ENCODE measurements at regions not wholly inside any gene's neighbourhood (a gene's known extent, or its start where the extent isn't known, plus 50 kb on each side); places are given as distances from the start of the nearest gene placed in this dataset.
A peak's percentile ranks its signal among the peaks of the same experiment; 100 is the strongest.

GRCh38 chr6:71531841-71532240 is 243.2 kb downstream of the OGFRL1 start:
- no peak for TF ChIP-seq FOXM1 (IDR thresholded peaks at IDR 0.05; ENCODE audit: borderline replicate concordance, low read depth)

- TF ChIP-seq YY1 (IDR thresholded peaks at IDR 0.05; ENCODE audit: low read depth) (no peak), RAD21 (IDR thresholded peaks at IDR 0.05; ENCODE audit: low read depth) (peak; percentile 75)
Measured at GRCh38 chr6:71533939-71534379, 245.3 kb downstream of the OGFRL1 start.

GRCh38 chr6:71534921-71535320 is 246.3 kb downstream of the OGFRL1 start:
- no peak for TF ChIP-seq NFIC (IDR thresholded peaks at IDR 0.05)
- no peak for TF ChIP-seq YY1 (IDR thresholded peaks at IDR 0.05; ENCODE audit: low read depth)
- TF ChIP-seq USF1 (IDR thresholded peaks at IDR 0.05) = no peak
- TF ChIP-seq REST (IDR thresholded peaks at IDR 0.05; ENCODE audit: low read depth) = no peak
- TF ChIP-seq TEAD4 (IDR thresholded peaks at IDR 0.05) = no peak
- TF ChIP-seq CREB1 (IDR thresholded peaks at IDR 0.05; ENCODE audit: low read depth) = no peak

- TF ChIP-seq FOXM1 (IDR thresholded peaks at IDR 0.05; ENCODE audit: borderline replicate concordance, low read depth) (no peak), RAD21 (IDR thresholded peaks at IDR 0.05; ENCODE audit: low read depth) (no peak), USF1 (IDR thresholded peaks at IDR 0.05) (no peak), CREB1 (IDR thresholded peaks at IDR 0.05; ENCODE audit: low read depth) (no peak), MAX (IDR thresholded peaks at IDR 0.05) (no peak), YY1 (IDR thresholded peaks at IDR 0.05; ENCODE audit: low read depth) (no peak), EP300 (IDR thresholded peaks at IDR 0.05; ENCODE audit: borderline replicate concordance) (no peak), REST (IDR thresholded peaks at IDR 0.05; ENCODE audit: low read depth) (no peak), EGR1 (IDR thresholded peaks at IDR 0.05) (no peak)
Measured at GRCh38 chr6:71537717-71538116, 249.1 kb downstream of the OGFRL1 start.

GRCh38 chr6:71544028-71544427 is 255.4 kb downstream of the OGFRL1 start:
- TF ChIP-seq FOXM1 (IDR thresholded peaks at IDR 0.05; ENCODE audit: borderline replicate concordance, low read depth) = peak; percentile 20; the same call in 1 of the 2 replicates
- no peak for TF ChIP-seq TAF1 (IDR thresholded peaks at IDR 0.05; ENCODE audit: low read depth)
- TF ChIP-seq RAD21 (IDR thresholded peaks at IDR 0.05; ENCODE audit: low read depth) = no peak
- no peak for TF ChIP-seq ZBTB7A (IDR thresholded peaks at IDR 0.05; ENCODE audit: low read depth)
- no peak for TF ChIP-seq CREB1 (IDR thresholded peaks at IDR 0.05; ENCODE audit: low read depth)
- TF ChIP-seq EP300 (IDR thresholded peaks at IDR 0.05; ENCODE audit: borderline replicate concordance) = peak; percentile 51; the same call in 1 of the 2 replicates
- peak; percentile 94 for TF ChIP-seq TEAD4 (IDR thresholded peaks at IDR 0.05)

- TF ChIP-seq EP300 (IDR thresholded peaks at IDR 0.05; ENCODE audit: borderline replicate concordance) (no peak), TEAD4 (IDR thresholded peaks at IDR 0.05) (no peak), CEBPB (IDR thresholded peaks at IDR 0.05) (no peak), NFIC (IDR thresholded peaks at IDR 0.05) (no peak), FOXM1 (IDR thresholded peaks at IDR 0.05; ENCODE audit: borderline replicate concordance, low read depth) (no peak), ZBTB7A (IDR thresholded peaks at IDR 0.05; ENCODE audit: low read depth) (no peak), MAX (IDR thresholded peaks at IDR 0.05) (no peak), EGR1 (IDR thresholded peaks at IDR 0.05) (no peak), TCF12 (IDR thresholded peaks at IDR 0.05; ENCODE audit: low read depth) (no peak), YY1 (IDR thresholded peaks at IDR 0.05; ENCODE audit: low read depth) (no peak), REST (IDR thresholded peaks at IDR 0.05; ENCODE audit: low read depth) (no peak), USF1 (IDR thresholded peaks at IDR 0.05) (no peak), RAD21 (IDR thresholded peaks at IDR 0.05; ENCODE audit: low read depth) (no peak), CREB1 (IDR thresholded peaks at IDR 0.05; ENCODE audit: low read depth) (no peak), TAF1 (IDR thresholded peaks at IDR 0.05; ENCODE audit: low read depth) (no peak)
Measured at GRCh38 chr6:71544906-71545305, 256.3 kb downstream of the OGFRL1 start.

All from Ishikawa (cell line).